ENCODE measurements at regions not wholly inside any gene's neighbourhood (a gene's known extent, or its start where the extent isn't known, plus 50 kb on each side); places are given as distances from the start of the nearest gene placed in this dataset.

GRCh38 chr3:74529145-74529544 is 85.3 kb downstream of the CNTN3 start:
- TF ChIP-seq CTCF (IDR thresholded peaks at IDR 0.05) (no peak), POLR2AphosphoS5 (IDR thresholded peaks at IDR 0.05) (no peak)

All from prostate gland (tissue), 2 donors.